GM18873 (cell line): ENCODE measurements at regions not wholly inside any gene's neighbourhood (a gene's known extent, or its start where the extent isn't known, plus 50 kb on each side); places are given as distances from the start of the nearest gene placed in this dataset.

ENCODE experiments used
- ATAC-seq: cut with Tn5 transposase; IDR thresholded peaks from one replicate; pipeline ENCODE4 v1.9.1; 2021; ENCODE audit warnings: mild to moderate bottlenecking, moderate library complexity, moderate number of reproducible peaks; ENCODE audit not compliant: unreplicated experiment, low FRiP score

DNA sequence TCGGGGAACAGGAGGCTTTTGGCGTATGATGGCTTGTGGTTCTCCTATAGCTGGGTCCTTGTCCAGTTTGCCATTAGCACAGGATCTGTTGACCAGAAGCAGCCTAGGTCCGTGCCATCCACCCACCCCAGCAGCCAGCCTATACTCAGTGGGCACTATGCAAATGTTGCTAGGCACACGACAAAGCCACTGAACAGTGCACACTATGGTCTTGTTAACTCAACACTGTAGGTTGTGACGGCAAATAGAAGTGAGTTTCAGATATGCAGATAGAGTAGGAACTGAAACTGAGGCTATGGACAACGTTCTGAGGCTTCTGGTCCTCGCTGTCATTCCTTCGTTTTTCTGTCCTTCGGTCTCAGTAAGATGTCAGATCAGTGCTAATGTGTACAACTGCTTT is 541.3 kb upstream of the TENM3 start:
- ATAC-seq, result no peak

- no peak for ATAC-seq
Observed at GRCh38 chr4:181702864-181703495, 540.2 kb upstream of the TENM3 start.

DNA sequence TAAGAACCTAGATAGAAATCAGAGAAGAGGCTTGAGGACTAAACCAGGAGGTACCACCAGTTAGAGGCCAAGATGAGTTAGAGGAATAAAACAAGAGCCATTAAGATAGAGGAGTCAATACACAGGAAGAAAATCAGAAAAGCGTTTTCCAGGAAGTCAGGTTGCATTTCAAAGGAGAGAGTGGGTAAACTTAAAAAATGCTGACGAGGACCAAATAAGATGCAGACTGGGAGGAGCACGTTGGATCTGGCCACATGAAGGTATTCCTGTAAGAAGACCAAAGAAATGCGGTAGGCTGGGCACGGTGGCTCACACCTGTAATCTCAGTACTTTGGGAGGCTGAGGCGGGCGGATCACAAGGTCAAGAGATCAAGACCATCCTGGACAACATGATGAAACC is 533.1 kb upstream of the TENM3 start:
- ATAC-seq, result no peak

DNA sequence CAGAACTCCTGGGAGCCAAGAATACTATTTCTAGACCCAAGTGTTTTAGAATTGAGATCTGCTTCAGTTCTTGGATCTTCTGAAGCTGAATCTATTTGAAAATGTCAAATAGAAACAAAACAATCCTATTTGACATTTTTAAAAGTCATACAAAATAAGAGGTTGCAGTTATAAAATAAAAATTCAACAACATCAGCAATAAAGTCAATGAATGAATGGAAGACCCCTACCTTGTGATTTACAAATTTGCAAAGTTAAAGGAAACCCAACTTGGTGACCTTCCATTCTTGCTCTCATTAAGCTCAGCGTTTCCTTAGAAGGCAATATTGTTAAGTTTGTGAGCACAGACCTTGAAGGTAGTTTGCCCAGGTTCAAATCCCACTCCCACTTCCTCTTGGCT is 531.8 kb upstream of the TENM3 start:
- no peak for ATAC-seq

DNA sequence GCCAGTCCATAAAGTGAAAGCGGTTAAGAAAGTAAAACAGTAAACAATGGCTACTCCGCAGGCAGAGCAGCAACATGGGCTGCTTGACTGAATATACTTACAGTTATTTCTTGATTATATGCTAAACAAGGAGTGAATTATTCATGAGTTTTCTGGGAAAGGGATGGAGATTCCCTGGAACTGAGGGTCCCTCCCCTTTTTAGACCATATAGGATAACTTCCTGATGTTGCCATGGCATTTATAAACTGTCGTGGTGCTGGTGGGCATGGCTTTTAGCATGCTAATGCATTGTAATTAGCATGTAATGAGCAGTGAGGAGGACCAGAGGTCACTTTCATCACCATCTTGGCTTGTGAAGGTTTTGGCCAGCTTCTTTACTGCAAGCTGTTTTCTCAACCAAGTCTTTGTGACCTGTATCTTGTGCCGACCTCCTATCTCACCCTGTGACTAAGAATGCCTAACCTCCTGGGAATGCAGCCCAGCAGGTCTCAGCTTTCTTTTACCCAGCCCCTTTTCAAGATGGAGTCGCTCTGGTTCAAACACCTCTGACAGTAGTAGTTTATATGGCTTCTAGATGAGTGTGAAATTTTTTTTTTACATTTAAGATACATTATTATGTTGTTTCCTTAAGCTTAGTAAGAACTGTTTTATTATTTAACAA is 514.8 kb upstream of the TENM3 start:
- no peak for ATAC-seq

GRCh38 chr4:181731900-181732299 is 511.3 kb upstream of the TENM3 start:
- ATAC-seq, result no peak

DNA sequence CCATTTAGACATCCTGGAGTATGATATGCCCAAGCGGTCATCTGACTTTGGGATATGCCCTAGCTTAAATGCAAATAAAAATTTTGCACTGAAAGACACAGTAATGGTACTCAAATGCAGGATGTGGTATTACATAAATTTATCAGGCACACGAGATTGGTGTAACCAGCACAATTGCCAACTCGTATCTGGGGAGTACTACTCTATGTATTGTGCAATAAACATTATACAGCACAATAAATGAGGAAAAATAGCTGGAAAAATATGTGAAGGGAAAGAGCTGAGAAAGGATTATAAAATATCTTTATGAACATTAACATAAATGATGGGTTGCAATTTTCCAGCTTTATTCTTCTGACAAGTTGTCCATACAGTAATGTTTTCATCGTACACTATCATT is 505.5 kb upstream of the TENM3 start:
- ATAC-seq, result no peak

- ATAC-seq, result no peak
Observed at GRCh38 chr4:181739031-181739430, 504.2 kb upstream of the TENM3 start.

- no peak for ATAC-seq
Observed at GRCh38 chr4:181741513-181741912, 501.7 kb upstream of the TENM3 start.

DNA sequence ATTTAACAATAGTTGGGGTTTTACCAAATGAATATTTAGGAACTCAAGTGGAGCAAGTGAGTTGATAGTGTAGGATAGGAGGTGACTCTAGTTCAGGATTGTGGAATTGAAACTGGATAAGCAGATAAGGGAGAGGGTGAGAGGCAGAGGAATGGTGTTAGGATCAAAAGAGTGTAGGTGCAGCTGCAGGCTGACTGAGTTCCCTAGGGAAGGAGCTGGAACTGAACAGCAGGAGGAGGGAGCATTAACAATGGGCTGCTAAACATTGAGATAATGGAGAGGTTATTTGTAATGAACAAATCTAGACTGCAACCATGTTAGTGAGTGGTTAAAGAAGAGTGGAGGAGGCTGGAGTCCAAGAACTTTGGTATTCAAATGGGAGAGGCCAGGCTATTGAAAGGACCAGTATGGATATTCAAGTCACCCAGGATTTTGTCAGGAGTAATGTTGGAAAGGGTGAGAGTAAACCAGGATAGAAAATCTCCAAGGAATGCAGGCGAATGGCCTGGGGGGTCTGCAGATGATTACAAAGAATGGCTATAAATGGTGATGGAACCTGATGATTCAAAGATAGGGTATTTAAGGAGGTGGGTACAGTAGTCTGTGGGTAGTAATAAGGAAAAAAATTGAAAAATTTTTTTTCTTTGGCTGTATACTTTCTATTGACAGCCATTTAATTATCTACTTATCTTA is 497.1 kb upstream of the TENM3 start:
- ATAC-seq, result no peak

DNA sequence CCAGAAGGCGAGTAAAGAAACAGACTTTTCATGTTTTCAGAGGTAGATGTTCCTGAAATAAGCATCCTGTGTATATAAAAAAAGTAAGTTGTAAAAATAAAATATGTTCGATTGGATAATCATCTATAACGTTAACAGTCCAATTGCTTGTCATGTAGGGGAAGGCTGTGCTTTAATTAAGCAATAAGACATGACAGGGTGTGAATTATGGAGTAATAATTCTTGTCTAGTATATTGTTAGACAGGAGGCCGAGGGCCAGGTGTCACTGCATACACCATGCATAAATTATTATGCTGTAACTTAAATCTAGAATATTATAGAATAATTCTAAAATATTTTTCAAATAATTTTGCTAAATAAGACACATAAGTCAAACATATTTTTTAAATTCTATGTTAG is 494.6 kb upstream of the TENM3 start:
- no peak for ATAC-seq

DNA sequence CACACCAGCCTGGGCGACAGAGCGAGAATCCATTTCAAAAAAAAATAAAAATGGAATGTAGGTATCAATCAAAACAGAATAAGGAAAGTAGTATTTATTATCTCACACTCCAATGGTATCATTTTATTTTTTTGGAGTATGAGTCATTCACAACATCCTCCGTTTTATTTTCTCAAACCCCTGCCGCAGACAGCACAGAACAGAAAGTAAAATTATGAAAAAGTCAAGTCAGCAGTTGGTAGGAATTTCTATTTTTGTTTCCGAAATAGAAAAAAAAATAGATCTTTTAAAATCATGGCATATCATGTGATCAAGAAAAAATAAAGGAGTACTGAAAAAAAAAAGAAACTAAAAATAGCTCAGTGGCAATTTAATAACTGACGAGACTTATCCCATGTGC is 490.7 kb upstream of the TENM3 start:
- no peak for ATAC-seq

GRCh38 chr4:181753207-181753606 is 490.0 kb upstream of the TENM3 start:
- no peak for ATAC-seq

GRCh38 chr4:181755846-181756245 is 487.4 kb upstream of the TENM3 start:
- no peak for ATAC-seq

GRCh38 chr4:181756451-181757095 is 486.6 kb upstream of the TENM3 start:
- ATAC-seq, result no peak

GRCh38 chr4:181757098-181757497 is 486.1 kb upstream of the TENM3 start:
- no peak for ATAC-seq

DNA sequence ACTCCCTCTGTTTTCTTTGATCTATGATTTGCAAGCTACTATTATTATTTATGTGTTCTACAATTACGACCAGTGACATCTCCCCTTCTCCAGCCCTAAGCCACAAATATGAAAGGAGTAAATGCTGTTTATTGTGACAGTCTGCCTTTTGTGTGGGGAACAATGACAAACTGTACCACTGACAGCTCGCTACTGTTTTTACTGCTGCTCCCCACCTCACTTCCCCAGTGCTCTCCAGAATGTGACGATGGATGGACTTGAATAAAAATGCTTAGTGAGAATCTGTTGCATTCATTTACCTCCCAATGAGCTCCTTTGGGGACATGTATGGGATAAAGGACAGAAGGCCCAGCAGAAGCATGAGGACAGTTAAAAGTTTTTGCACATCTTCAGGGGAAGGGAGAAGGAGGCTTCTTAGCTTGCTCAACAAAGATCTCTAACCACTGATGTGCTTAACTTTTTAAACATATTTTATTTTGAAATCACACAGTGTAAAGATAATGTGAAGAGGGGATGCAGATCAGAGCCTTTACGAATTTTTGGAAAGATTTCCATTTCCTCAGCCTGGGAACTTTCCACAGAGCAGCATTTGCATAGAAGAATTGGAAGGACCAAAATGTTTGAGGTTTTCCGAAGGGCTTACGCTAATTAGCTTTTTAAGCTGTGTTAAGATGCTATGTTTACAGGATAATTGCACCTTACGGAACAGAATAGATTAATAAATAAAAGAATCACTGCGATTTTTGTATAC is 485.1 kb upstream of the TENM3 start:
- ATAC-seq, result no peak

GRCh38 chr4:181760560-181760959 is 482.6 kb upstream of the TENM3 start:
- no peak for ATAC-seq

DNA sequence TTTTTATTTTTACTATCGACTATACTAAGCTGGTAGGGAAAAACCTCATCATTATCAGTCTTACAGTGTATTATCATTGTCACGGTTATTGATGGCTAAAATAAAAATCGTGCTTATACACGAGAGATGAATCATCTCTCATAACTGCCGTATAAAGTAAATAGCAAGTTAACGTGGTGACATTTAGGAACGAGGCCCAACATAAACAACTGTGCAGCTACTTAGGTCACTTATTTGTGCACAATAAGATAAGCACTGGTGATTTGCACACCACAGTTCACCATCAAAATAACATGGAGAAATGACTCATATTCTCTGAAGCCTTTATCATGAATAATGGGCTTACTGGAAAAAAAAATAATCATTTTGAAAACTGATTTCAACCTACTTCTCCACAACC is 482.0 kb upstream of the TENM3 start:
- no peak for ATAC-seq

DNA sequence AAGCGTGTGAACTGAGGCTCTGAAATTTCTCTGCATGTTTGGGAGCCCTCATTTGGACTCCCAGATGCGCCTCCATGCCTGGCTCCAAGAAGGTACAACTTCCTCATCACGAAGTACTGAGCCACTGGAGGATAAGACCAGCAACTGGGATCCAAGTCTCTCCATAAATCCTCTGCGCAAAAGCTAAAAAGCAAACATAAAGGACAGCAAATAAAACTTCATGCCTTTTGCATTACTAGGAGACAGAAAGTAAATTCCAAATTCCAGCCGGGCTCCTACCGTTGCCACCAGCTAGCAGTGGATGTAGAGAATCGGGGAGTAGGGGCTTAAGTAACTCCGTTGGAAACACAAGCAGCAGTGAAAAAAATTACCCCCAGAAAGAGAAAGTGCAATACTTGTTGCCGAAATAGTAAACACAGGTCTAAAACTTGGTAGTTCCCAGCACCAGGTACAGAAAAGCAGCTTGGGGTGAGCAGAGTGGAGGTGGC is 477.1 kb upstream of the TENM3 start:
- ATAC-seq, result no peak

DNA sequence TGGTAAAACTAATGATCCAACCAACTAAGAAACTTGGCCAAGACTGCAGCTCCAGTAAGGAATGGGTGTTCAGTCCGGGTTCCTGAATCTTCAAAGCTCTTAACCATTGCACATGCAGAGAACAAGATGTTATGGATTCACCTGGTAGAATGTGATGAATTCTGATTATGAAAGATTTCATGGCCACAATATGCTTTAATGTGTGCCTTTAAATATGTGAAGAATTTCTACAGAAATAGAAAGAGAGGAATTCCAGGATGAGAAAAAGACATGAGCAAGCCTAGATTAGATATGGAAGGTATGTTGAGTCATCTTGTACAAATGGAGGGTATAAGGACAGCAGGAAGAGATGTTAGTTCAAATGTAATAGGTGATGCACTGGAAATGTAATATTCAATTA is 472.2 kb upstream of the TENM3 start:
- ATAC-seq, result no peak
